ENCODE measurements at regions not wholly inside any gene's neighbourhood (a gene's known extent, or its start where the extent isn't known, plus 50 kb on each side); places are given as distances from the start of the nearest gene placed in this dataset.

GRCh38 chr4:138805736-138806135, 209.8 kb upstream of the NOCT start:
- H3K4me1 ChIP-seq (ENCODE audit: control insufficient read depth in 1 of 2, insufficient read depth in 1 of 2, low read depth in 1 of 2, low read length in 1 of 2), result no peaks in the 10 kb centered on the region
- no peak overlapping the region for H3K27ac ChIP-seq
- peaks cover 72% of the 10 kb centered on the region for H3K27me3 ChIP-seq
- TF ChIP-seq CTCF (IDR thresholded peaks at IDR 0.05), result no peak
- no peak overlapping the region for H3K4me3 ChIP-seq (ENCODE audit: low read depth in 1 of 2, low read length in 1 of 2)
- no peaks in the 10 kb centered on the region for H3K9me3 ChIP-seq
- no peaks in the 10 kb centered on the region for H3K36me3 ChIP-seq

DNA sequence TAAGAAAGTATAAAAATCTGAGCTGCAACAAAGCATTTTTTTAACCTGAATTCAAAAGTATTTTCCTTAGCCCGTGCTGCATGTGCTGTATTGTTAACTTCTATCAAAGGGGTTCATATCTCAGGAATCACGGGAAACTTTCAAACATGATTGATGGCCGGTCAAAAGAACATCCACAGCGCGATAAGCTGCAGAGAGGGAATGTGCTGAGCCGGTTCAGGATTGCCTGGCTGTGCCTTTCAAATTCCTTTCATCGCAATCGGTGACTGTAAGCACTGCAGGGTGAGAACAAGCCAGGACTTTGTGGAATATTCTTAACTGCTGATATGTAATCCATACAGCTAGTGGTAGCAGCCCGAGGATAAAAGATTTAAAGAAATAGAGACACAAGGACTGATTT, 210.9 kb upstream of the NOCT start:
- H3K9me3 ChIP-seq, result no peaks in the 10 kb centered on the region
- no peak overlapping the region for H3K4me3 ChIP-seq (ENCODE audit: low read depth in 1 of 2, low read length in 1 of 2)
- H3K27ac ChIP-seq, result no peak overlapping the region
- no peak for TF ChIP-seq CTCF (IDR thresholded peaks at IDR 0.05)
- no peaks in the 10 kb centered on the region for H3K4me1 ChIP-seq (ENCODE audit: control insufficient read depth in 1 of 2, insufficient read depth in 1 of 2, low read depth in 1 of 2, low read length in 1 of 2)
- H3K27me3 ChIP-seq, result peaks cover 72% of the 10 kb centered on the region
- H3K36me3 ChIP-seq, result no peaks in the 10 kb centered on the region

- Histone ChIP-seq H3K4me1 (ENCODE audit: control insufficient read depth in 1 of 2, insufficient read depth in 1 of 2, low read depth in 1 of 2, low read length in 1 of 2) (no peaks in the 10 kb centered on the region), H3K36me3 (no peaks in the 10 kb centered on the region), H3K27ac (no peak overlapping the region), H3K27me3 (peaks cover 74% of the 10 kb centered on the region), H3K4me3 (ENCODE audit: low read depth in 1 of 2, low read length in 1 of 2) (no peak overlapping the region), H3K9me3 (no peaks in the 10 kb centered on the region)
- TF ChIP-seq CTCF (IDR thresholded peaks at IDR 0.05), result no peak
Observed at GRCh38 chr4:138803051-138803450, 212.5 kb upstream of the NOCT start.

GRCh38 chr4:138802499-138802898, 213.1 kb upstream of the NOCT start:
- Histone ChIP-seq H3K4me3 (ENCODE audit: low read depth in 1 of 2, low read length in 1 of 2) (no peak overlapping the region), H3K4me1 (ENCODE audit: control insufficient read depth in 1 of 2, insufficient read depth in 1 of 2, low read depth in 1 of 2, low read length in 1 of 2) (no peaks in the 10 kb centered on the region), H3K27ac (no peak overlapping the region), H3K9me3 (no peaks in the 10 kb centered on the region), H3K36me3 (no peaks in the 10 kb centered on the region), H3K27me3 (peaks cover 72% of the 10 kb centered on the region)
- TF ChIP-seq CTCF (IDR thresholded peaks at IDR 0.05), result no peak

- Histone ChIP-seq H3K9me3 (no peaks in the 10 kb centered on the region), H3K27ac (no peak overlapping the region), H3K27me3 (peaks cover 53% of the 10 kb centered on the region), H3K4me3 (ENCODE audit: low read depth in 1 of 2, low read length in 1 of 2) (no peak overlapping the region), H3K36me3 (no peaks in the 10 kb centered on the region), H3K4me1 (ENCODE audit: control insufficient read depth in 1 of 2, insufficient read depth in 1 of 2, low read depth in 1 of 2, low read length in 1 of 2) (no peaks in the 10 kb centered on the region)
- TF ChIP-seq CTCF (IDR thresholded peaks at IDR 0.05), result no peak
Observed at GRCh38 chr4:138800421-138800820, 215.2 kb upstream of the NOCT start.

- H3K27ac ChIP-seq, result no peak overlapping the region
- H3K9me3 ChIP-seq, result no peaks in the 10 kb centered on the region
- no peaks in the 10 kb centered on the region for H3K36me3 ChIP-seq
- H3K4me1 ChIP-seq (ENCODE audit: control insufficient read depth in 1 of 2, insufficient read depth in 1 of 2, low read depth in 1 of 2, low read length in 1 of 2), result no peaks in the 10 kb centered on the region
- peaks cover 33% of the 10 kb centered on the region for H3K27me3 ChIP-seq
- TF ChIP-seq CTCF (IDR thresholded peaks at IDR 0.05), result no peak
- H3K4me3 ChIP-seq (ENCODE audit: low read depth in 1 of 2, low read length in 1 of 2), result no peak overlapping the region
Observed at GRCh38 chr4:138798404-138798803, 217.2 kb upstream of the NOCT start.
